Body of pancreas (tissue), 4 donors: ENCODE measurements at regions not wholly inside any gene's neighbourhood (a gene's known extent, or its start where the extent isn't known, plus 50 kb on each side); places are given as distances from the start of the nearest gene placed in this dataset.

Experiments used
- ATAC-seq: fragments of 150-250 bp; one replicate; pipeline ENCODE4 v1.9.1; 2016
- DNase-seq, 4 donors: peaks; one replicate each; pipeline ENCODE4 v3.0.0-alpha.2; 2019
- H3K27ac ChIP-seq, 4 donors: fragments of 200-600 bp; sonication (generic); 1 replicate in 3 of 4; 2 replicates in 1 of 4; pipeline versions ENCODE4 v1.5.1 to v1.6.1; 2016 to 2019; ENCODE audit warnings: mild to moderate bottlenecking in 1 of 4, mixed read lengths in 1 of 4, moderate library complexity in 1 of 4
- H3K27me3 ChIP-seq, 2 donors: fragments of 200-600 bp; sonication (generic); one replicate each; pipeline ENCODE4 v1.6.0; 2016; ENCODE audit warnings: mild to moderate bottlenecking in 1 of 2
- H3K36me3 ChIP-seq, 2 donors: fragments of 200-600 bp; sonication (generic); replicated peaks in 1 of 2; 2 replicates each; pipeline ENCODE4 v1.5.1; 2016; ENCODE audit warnings: low read depth in 2 of 2; ENCODE audit not compliant: insufficient read depth in 1 of 2
- H3K4me1 ChIP-seq: fragments of 200-600 bp; sonication (generic); one replicate; pipeline ENCODE4 v1.6.0; 2016
- H3K4me3 ChIP-seq, 2 donors: fragments of 200-600 bp; sonication (generic); 1 replicate in 1 of 2; 2 replicates in 1 of 2; pipeline ENCODE4 v1.5.1; 2016 to 2019
- H3K9me3 ChIP-seq, 3 donors: fragments of 200-600 bp; sonication (generic); 1 replicate in 2 of 3; 2 replicates in 1 of 3; pipeline ENCODE4 v1.5.1; 2016
- CTCF ChIP-seq, 7 experiments: fragments of 450-650 bp in 4 of 7; fragments of 200-600 bp in 3 of 7; sonication (generic) in 3 of 7; IDR thresholded peaks; one replicate each; pipeline ENCODE4 v1.5.1; 2016 to 2019; ENCODE audit warnings: antibody characterized with exemption in 7 of 7
- POLR2A ChIP-seq, 3 donors: fragments of 450-650 bp; IDR thresholded peaks; one replicate each; pipeline ENCODE4 v1.6.1; 2016; ENCODE audit warnings: antibody characterized with exemption in 3 of 3, mild to moderate bottlenecking in 2 of 3
- WGBS, 2 donors: methylation state at CpG; one replicate each; pipeline ENCODE4 v1.1.5; 2017; 5-methylcytosine and 5-hydroxymethylcytosine counted together
- intact Hi-C: fragments of 100-400 bp; cut with DNase I; formaldehyde crosslinking; loops from one replicate; pipeline ENCODE4 v1.15.1; 2023

- H3K27ac ChIP-seq: no peak overlapping the region
- H3K4me1 ChIP-seq: no peaks in the 10 kb centered on the region
- ATAC-seq: no peak
- TF ChIP-seq CTCF (IDR thresholded peaks at IDR 0.05) (no peak), POLR2A (IDR thresholded peaks at IDR 0.05) (no peak)
- intact Hi-C loops: no loop called here
- H3K9me3 ChIP-seq: no peaks in the 10 kb centered on the region
- no peaks in the 10 kb centered on the region for H3K36me3 ChIP-seq
- H3K27me3 ChIP-seq: no peaks in the 10 kb centered on the region
- WGBS, 2 donors: 67 to 76% methylated on average over 4 of the region's 4 CpGs
- H3K4me3 ChIP-seq: no peak overlapping the region
- DNase-seq: no peak
Observed at GRCh38 chr22:27146866-27147633, 489.7 kb downstream of the MIAT start.

- no peaks in the 10 kb centered on the region for H3K36me3 ChIP-seq
- H3K4me3 ChIP-seq: no peak overlapping the region
- H3K27me3 ChIP-seq: no peaks in the 10 kb centered on the region
- H3K9me3 ChIP-seq: no peaks in the 10 kb centered on the region
- H3K27ac ChIP-seq: no peak overlapping the region
- 23 to 30% methylated on average over 2 of the region's 2 CpGs for WGBS, 2 donors
- TF ChIP-seq CTCF (IDR thresholded peaks at IDR 0.05): no peak
- no peak for TF ChIP-seq POLR2A (IDR thresholded peaks at IDR 0.05)
- H3K4me1 ChIP-seq: no peaks in the 10 kb centered on the region
- ATAC-seq: no peak
- DNase-seq: no peak
- intact Hi-C loops: no loop called here
Observed at GRCh38 chr22:27148055-27148454, 490.7 kb downstream of the MIAT start.

GRCh38 chr22:27148886-27149470, 491.6 kb downstream of the MIAT start:
- Histone ChIP-seq H3K4me1 (no peaks in the 10 kb centered on the region), H3K9me3 (no peaks in the 10 kb centered on the region), H3K27me3 (no peaks in the 10 kb centered on the region), H3K36me3 (no peaks in the 10 kb centered on the region), H3K4me3 (no peak overlapping the region), H3K27ac (no peak overlapping the region)
- 87 to 94% methylated on average over 8 of the region's 8 CpGs for WGBS, 2 donors
- DNase-seq (no peak), ATAC-seq (no peak)
- TF ChIP-seq POLR2A (IDR thresholded peaks at IDR 0.05) (no peak), CTCF (IDR thresholded peaks at IDR 0.05) (no peak)
- intact Hi-C loops: no loop called here

GRCh38 chr22:27149921-27150543, 492.6 kb downstream of the MIAT start:
- 57 to 67% methylated on average over 12 of the region's 12 CpGs for WGBS, 2 donors
- Histone ChIP-seq H3K4me3 (no peak overlapping the region), H3K9me3 (no peaks in the 10 kb centered on the region), H3K27ac (no peak overlapping the region), H3K4me1 (peaks cover 5% of the 10 kb centered on the region), H3K27me3 (no peaks in the 10 kb centered on the region), H3K36me3 (no peaks in the 10 kb centered on the region)
- TF ChIP-seq CTCF (IDR thresholded peaks at IDR 0.05) (no peak), POLR2A (IDR thresholded peaks at IDR 0.05) (no peak)
- ATAC-seq: no peak
- intact Hi-C loops: no loop called here
- DNase-seq: no peak
